OCI-LY7 (cell line): ENCODE measurements at regions not wholly inside any gene's neighbourhood (a gene's known extent, or its start where the extent isn't known, plus 50 kb on each side); places are given as distances from the start of the nearest gene placed in this dataset.

ENCODE experiments used
- EZH2phosphoT487 ChIP-seq: fragments of 200-600 bp; sonication (generic); IDR thresholded peaks from 2 replicates; pipeline ENCODE4 v1.6.1; 2018; ENCODE audit warnings: low read depth, borderline replicate concordance, mild to moderate bottlenecking, mixed run types, antibody characterized with exemption, low read length, moderate library complexity, mixed read lengths
- TF ChIP-seq, protein P1 (sequence below): fragments of 200-600 bp; sonication (generic); conservative IDR thresholded peaks from 2 replicates; pipeline ENCODE4 v1.5.1; 2014; ENCODE audit warnings: mild to moderate bottlenecking, antibody characterized with exemption, low read length, moderate library complexity, mixed read lengths

DNA sequence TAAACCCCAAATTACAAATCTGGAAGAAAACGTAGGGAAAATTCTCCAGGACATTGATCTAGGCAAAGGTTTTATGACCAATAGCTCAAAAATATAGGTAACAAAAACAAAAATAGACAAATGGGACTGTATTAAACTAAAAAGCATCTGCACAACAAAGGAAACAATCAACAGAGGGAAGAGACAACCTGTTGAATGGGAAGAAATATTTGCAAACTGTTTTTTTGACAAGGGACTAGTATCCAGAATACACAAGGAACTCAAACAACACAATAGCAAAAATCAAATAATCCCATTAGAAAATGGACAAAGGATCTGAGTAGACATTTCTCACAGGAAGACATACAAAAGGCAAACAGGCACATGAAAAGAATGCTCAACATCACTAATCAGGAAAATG is 386.3 kb downstream of the ENC1 start:
- TF ChIP-seq, protein P1, sequence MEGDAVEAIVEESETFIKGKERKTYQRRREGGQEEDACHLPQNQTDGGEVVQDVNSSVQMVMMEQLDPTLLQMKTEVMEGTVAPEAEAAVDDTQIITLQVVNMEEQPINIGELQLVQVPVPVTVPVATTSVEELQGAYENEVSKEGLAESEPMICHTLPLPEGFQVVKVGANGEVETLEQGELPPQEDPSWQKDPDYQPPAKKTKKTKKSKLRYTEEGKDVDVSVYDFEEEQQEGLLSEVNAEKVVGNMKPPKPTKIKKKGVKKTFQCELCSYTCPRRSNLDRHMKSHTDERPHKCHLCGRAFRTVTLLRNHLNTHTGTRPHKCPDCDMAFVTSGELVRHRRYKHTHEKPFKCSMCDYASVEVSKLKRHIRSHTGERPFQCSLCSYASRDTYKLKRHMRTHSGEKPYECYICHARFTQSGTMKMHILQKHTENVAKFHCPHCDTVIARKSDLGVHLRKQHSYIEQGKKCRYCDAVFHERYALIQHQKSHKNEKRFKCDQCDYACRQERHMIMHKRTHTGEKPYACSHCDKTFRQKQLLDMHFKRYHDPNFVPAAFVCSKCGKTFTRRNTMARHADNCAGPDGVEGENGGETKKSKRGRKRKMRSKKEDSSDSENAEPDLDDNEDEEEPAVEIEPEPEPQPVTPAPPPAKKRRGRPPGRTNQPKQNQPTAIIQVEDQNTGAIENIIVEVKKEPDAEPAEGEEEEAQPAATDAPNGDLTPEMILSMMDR = no peak
- no peak for TF ChIP-seq EZH2phosphoT487
